Retinal pigment epithelial cell (primary cell): ENCODE measurements at regions not wholly inside any gene's neighbourhood (a gene's known extent, or its start where the extent isn't known, plus 50 kb on each side); places are given as distances from the start of the nearest gene placed in this dataset.

Source experiments
- DNase-seq: peaks from one replicate; pipeline ENCODE4 v3.0.0-alpha.2; 2010; ENCODE audit warnings: low read depth
- H3K4me3 ChIP-seq: 2 replicates; pipeline ENCODE4 v1.5.1; 2011; ENCODE audit warnings: mild to moderate bottlenecking, low read length, control low read depth, moderate library complexity
- CTCF ChIP-seq: conservative IDR thresholded peaks from 2 replicates; pipeline ENCODE4 v1.5.1; 2011; ENCODE audit warnings: low read depth, low read length, control low read depth, inconsistent platforms

GRCh38 chr3:120838441-120839091 lies 69.4 kb upstream of the STXBP5L start:
- no peak overlapping the region for H3K4me3 ChIP-seq
- TF ChIP-seq CTCF = no peak
- no peak for DNase-seq

GRCh38 chr3:120839120-120839519 lies 68.9 kb upstream of the STXBP5L start:
- DNase-seq = no peak
- TF ChIP-seq CTCF = no peak
- no peak overlapping the region for H3K4me3 ChIP-seq

GRCh38 chr3:120841264-120841663 lies 66.7 kb upstream of the STXBP5L start:
- H3K4me3 ChIP-seq = no peak overlapping the region
- no peak for DNase-seq
- TF ChIP-seq CTCF = no peak

- H3K4me3 ChIP-seq = no peak overlapping the region
- DNase-seq = no peak
- TF ChIP-seq CTCF = no peak
Observed at GRCh38 chr3:120846073-120846472, 61.9 kb upstream of the STXBP5L start.

GRCh38 chr3:120848503-120848902 lies 59.5 kb upstream of the STXBP5L start:
- H3K4me3 ChIP-seq = no peak overlapping the region
- DNase-seq = no peak
- no peak for TF ChIP-seq CTCF

- no peak for DNase-seq
- H3K4me3 ChIP-seq = no peak overlapping the region
- no peak for TF ChIP-seq CTCF
Observed at GRCh38 chr3:120850381-120851295, 57.4 kb upstream of the STXBP5L start.

GRCh38 chr3:120852412-120852811 lies 55.6 kb upstream of the STXBP5L start:
- no peak for TF ChIP-seq CTCF

More at GRCh38 chr3:120852412-120852811, 55.6 kb upstream of the STXBP5L start:
- no peak overlapping the region for H3K4me3 ChIP-seq
- no peak for DNase-seq
